Colonic mucosa (tissue), 4 donors: ENCODE measurements at regions not wholly inside any gene's neighbourhood (a gene's known extent, or its start where the extent isn't known, plus 50 kb on each side); places are given as distances from the start of the nearest gene placed in this dataset.

Source experiments
- DNase-seq: peaks from one replicate; pipeline ENCODE4 v3.0.0-alpha.2; 2020
- H3K27ac ChIP-seq: fragments of 200-600 bp; one replicate; pipeline ENCODE4 v1.8.0; 2021
- H3K27me3 ChIP-seq: fragments of 200-600 bp; one replicate; pipeline ENCODE4 v1.8.0; 2021
- H3K36me3 ChIP-seq: fragments of 200-600 bp; one replicate; pipeline ENCODE4 v1.8.0; 2021
- H3K4me1 ChIP-seq: fragments of 200-600 bp; one replicate; pipeline ENCODE4 v1.8.0; 2021; ENCODE audit warnings: mild to moderate bottlenecking
- H3K4me3 ChIP-seq: fragments of 200-600 bp; one replicate; pipeline ENCODE4 v1.8.0; 2021
- H3K9ac ChIP-seq, 2 donors: one replicate each; pipeline ENCODE4 v1.7.0; 2013; ENCODE audit warnings: control low read depth in 2 of 2, low read depth in 2 of 2, low read length in 2 of 2
- H3K9me3 ChIP-seq: fragments of 200-600 bp; one replicate; pipeline ENCODE4 v1.8.0; 2021
- intact Hi-C: fragments of 100-400 bp; cut with DNase I; formaldehyde crosslinking; loops from one replicate; pipeline ENCODE4 v1.14.1; 2022
- TF ChIP-seq, protein P1 (sequence below): fragments of 200-600 bp; IDR thresholded peaks from one replicate; pipeline ENCODE4 v1.8.0; 2022; ENCODE audit warnings: antibody characterized with exemption, mild to moderate bottlenecking
- donor health status: healthy.
- donor health status: DM: no; HTN: no; CAD: no.
- donor health status: DM: no; HTN: no; CAD: no.

- H3K27ac ChIP-seq: no peak overlapping the region
- H3K9me3 ChIP-seq: no peaks in the 10 kb centered on the region
- TF ChIP-seq, protein P1, sequence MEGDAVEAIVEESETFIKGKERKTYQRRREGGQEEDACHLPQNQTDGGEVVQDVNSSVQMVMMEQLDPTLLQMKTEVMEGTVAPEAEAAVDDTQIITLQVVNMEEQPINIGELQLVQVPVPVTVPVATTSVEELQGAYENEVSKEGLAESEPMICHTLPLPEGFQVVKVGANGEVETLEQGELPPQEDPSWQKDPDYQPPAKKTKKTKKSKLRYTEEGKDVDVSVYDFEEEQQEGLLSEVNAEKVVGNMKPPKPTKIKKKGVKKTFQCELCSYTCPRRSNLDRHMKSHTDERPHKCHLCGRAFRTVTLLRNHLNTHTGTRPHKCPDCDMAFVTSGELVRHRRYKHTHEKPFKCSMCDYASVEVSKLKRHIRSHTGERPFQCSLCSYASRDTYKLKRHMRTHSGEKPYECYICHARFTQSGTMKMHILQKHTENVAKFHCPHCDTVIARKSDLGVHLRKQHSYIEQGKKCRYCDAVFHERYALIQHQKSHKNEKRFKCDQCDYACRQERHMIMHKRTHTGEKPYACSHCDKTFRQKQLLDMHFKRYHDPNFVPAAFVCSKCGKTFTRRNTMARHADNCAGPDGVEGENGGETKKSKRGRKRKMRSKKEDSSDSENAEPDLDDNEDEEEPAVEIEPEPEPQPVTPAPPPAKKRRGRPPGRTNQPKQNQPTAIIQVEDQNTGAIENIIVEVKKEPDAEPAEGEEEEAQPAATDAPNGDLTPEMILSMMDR: no peak
- H3K4me1 ChIP-seq: no peaks in the 10 kb centered on the region
- no peak for DNase-seq
- H3K36me3 ChIP-seq: no peaks in the 10 kb centered on the region
- no peak overlapping the region for H3K4me3 ChIP-seq
- intact Hi-C loops: no loop called here
- no peaks in the 10 kb centered on the region for H3K27me3 ChIP-seq
- no peak overlapping the region for H3K9ac ChIP-seq
Observed at GRCh38 chr20:4556781-4557180, 129.5 kb upstream of the PRNP start.

GRCh38 chr20:4555188-4555890 lies 130.9 kb upstream of the PRNP start:
- H3K9me3 ChIP-seq: no peaks in the 10 kb centered on the region
- no peak overlapping the region for H3K27ac ChIP-seq
- intact Hi-C loops: no loop called here
- no peak for DNase-seq
- H3K27me3 ChIP-seq: no peaks in the 10 kb centered on the region
- H3K9ac ChIP-seq: no peak overlapping the region
- TF ChIP-seq, protein P1: no peak
- H3K4me1 ChIP-seq: no peaks in the 10 kb centered on the region
- H3K4me3 ChIP-seq: no peak overlapping the region
- H3K36me3 ChIP-seq: no peaks in the 10 kb centered on the region

GRCh38 chr20:4554346-4554745 lies 131.9 kb upstream of the PRNP start:
- no peak overlapping the region for H3K9ac ChIP-seq
- no peak overlapping the region for H3K4me3 ChIP-seq
- H3K27me3 ChIP-seq: no peaks in the 10 kb centered on the region
- no peaks in the 10 kb centered on the region for H3K9me3 ChIP-seq
- H3K4me1 ChIP-seq: no peaks in the 10 kb centered on the region
- DNase-seq: no peak
- no peaks in the 10 kb centered on the region for H3K36me3 ChIP-seq
- TF ChIP-seq, protein P1: no peak
- intact Hi-C loops: no loop called here
- H3K27ac ChIP-seq: no peak overlapping the region

DNA sequence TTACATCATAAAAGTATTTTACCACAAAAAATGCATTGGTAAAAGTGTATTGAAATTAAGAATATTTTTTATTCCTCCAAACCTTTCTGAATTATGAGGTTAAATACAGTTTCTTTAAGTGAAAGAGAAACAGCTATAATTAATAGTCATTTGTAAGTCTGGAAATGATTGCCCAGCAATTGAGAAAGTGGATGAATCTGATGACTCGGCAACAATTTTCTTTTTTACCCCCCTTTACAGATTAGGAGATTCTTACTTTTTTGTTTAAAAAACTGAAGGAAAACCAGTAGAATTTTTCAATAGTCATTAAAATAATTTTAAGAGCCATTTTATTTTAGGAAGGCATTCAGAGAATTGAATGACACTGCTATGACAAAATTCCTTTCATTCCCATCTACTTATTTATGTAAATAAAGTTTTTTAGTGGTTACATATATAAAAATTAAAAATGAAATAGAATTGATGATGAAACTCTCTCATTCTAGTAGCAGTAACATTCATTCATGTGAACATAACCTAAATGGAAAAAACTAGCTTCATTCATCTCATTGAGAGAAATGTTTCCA lies 134.1 kb upstream of the PRNP start:
- intact Hi-C loops: no loop called here
- H3K36me3 ChIP-seq: no peaks in the 10 kb centered on the region
- no peaks in the 10 kb centered on the region for H3K27me3 ChIP-seq
- no peaks in the 10 kb centered on the region for H3K9me3 ChIP-seq
- no peaks in the 10 kb centered on the region for H3K4me1 ChIP-seq
- DNase-seq: no peak
- TF ChIP-seq, protein P1: no peak
- H3K27ac ChIP-seq: no peak overlapping the region
- H3K4me3 ChIP-seq: no peak overlapping the region
- no peak overlapping the region for H3K9ac ChIP-seq

DNA sequence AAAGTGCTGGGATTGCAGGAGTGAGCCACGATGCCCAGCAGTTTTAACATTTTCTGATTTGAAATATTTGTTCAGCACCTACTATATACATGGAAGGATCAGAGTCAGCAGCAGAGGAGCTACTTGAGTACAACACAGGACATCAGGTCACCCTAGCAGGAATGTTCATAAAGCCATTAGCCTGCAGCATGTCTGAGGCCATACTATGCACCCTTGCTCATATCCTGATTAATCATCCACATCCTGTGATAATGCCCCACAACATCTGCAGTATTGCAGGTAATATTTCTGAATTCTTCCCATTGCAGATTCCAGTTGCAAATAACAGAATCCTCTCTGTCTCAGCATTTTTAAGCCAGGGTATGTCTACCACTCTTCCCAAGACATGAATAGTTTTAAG lies 135.5 kb upstream of the PRNP start:
- no peak for DNase-seq
- Histone ChIP-seq H3K4me3 (no peak overlapping the region), H3K27me3 (no peaks in the 10 kb centered on the region), H3K9ac (no peak overlapping the region), H3K4me1 (no peaks in the 10 kb centered on the region), H3K9me3 (no peaks in the 10 kb centered on the region), H3K27ac (no peak overlapping the region), H3K36me3 (no peaks in the 10 kb centered on the region)
- intact Hi-C loops: no loop called here
- TF ChIP-seq, protein P1: no peak
